Keratinocyte (primary cell): ENCODE measurements at regions not wholly inside any gene's neighbourhood (a gene's known extent, or its start where the extent isn't known, plus 50 kb on each side); places are given as distances from the start of the nearest gene placed in this dataset.

Source experiments
- DNase-seq: peaks from one replicate; pipeline ENCODE4 v3.0.0-alpha.2; 2011; ENCODE audit warnings: low read depth, missing footprints, low spot score
- FAIRE-seq: peaks from 2 replicates; lab custom pipeline; 2011; peaks lifted over from hg19 to GRCh38; lab: Jason Lieb, UNC
- H2AFZ ChIP-seq: 2 replicates; pipeline ENCODE4 v1.6.0; 2012; ENCODE audit warnings: low read length, control low read depth, inconsistent platforms; ENCODE audit not compliant: control insufficient read depth
- H3K27ac ChIP-seq: 2 replicates; pipeline ENCODE4 v1.5.1; 2011; ENCODE audit warnings: low read length; ENCODE audit not compliant: control insufficient read depth, insufficient read depth
- H3K27me3 ChIP-seq: 3 replicates; pipeline ENCODE4 v1.6.0; 2011; ENCODE audit warnings: low read length; ENCODE audit not compliant: control insufficient read depth, insufficient read depth; ENCODE audit errors: extremely low read depth
- H3K36me3 ChIP-seq, 2 experiments: 2 replicates in 1 of 2; 3 replicates in 1 of 2; pipeline ENCODE4 v1.5.1; 2011; ENCODE audit warnings: low read length in 2 of 2, mild to moderate bottlenecking in 1 of 2; ENCODE audit not compliant: control insufficient read depth in 2 of 2, insufficient read depth in 2 of 2; ENCODE audit errors: extremely low read depth in 1 of 2
- H3K4me1 ChIP-seq: 3 replicates; pipeline ENCODE4 v1.5.1; 2011; ENCODE audit warnings: low read length; ENCODE audit not compliant: control insufficient read depth, insufficient read depth; ENCODE audit errors: extremely low read depth
- H3K4me2 ChIP-seq: 3 replicates; pipeline ENCODE4 v1.6.0; 2011; ENCODE audit warnings: low read depth, low read length; ENCODE audit not compliant: control insufficient read depth, insufficient read depth; ENCODE audit errors: extremely low read depth
- H3K4me3 ChIP-seq, 3 experiments: fragments of 200-600 bp in 1 of 3; sonication (generic) in 1 of 3; 2 replicates in 2 of 3; 3 replicates in 1 of 3; pipeline ENCODE4 v1.5.1; 2011 to 2016; ENCODE audit warnings: low read length in 3 of 3, mild to moderate bottlenecking in 3 of 3, control low read depth in 2 of 3, inconsistent platforms in 1 of 3, low read depth in 1 of 3, mixed read lengths in 1 of 3, mixed run types in 1 of 3, moderate library complexity in 1 of 3; ENCODE audit not compliant: control insufficient read depth in 2 of 3, insufficient read depth in 2 of 3; ENCODE audit errors: extremely low read depth in 1 of 3
- H3K79me2 ChIP-seq: 2 replicates; pipeline ENCODE4 v1.6.0; 2012; ENCODE audit warnings: low read length; ENCODE audit not compliant: control insufficient read depth, insufficient read depth
- H3K9ac ChIP-seq: 3 replicates; pipeline ENCODE4 v1.6.0; 2011; ENCODE audit warnings: low read length; ENCODE audit not compliant: control insufficient read depth, insufficient read depth; ENCODE audit errors: extremely low read depth
- H3K9me1 ChIP-seq: 3 replicates; pipeline ENCODE4 v1.6.0; 2011; ENCODE audit warnings: low read length; ENCODE audit not compliant: control insufficient read depth, insufficient read depth; ENCODE audit errors: extremely low read depth
- H3K9me3 ChIP-seq: 2 replicates; pipeline ENCODE4 v1.5.1; 2012; ENCODE audit warnings: low read depth, low read length; ENCODE audit not compliant: control insufficient read depth
- H4K20me1 ChIP-seq: 3 replicates; pipeline ENCODE4 v1.6.0; 2011; ENCODE audit warnings: low read length; ENCODE audit not compliant: control insufficient read depth, insufficient read depth; ENCODE audit errors: extremely low read depth
- CTCF ChIP-seq, 3 experiments: IDR thresholded peaks in 1 of 3; conservative IDR thresholded peaks in 1 of 3; optimal IDR thresholded peaks in 1 of 3; 2 replicates in 2 of 3; 3 replicates in 1 of 3; pipeline versions ENCODE3 to v1.5.1; 2011; ENCODE audit warnings: low read length in 3 of 3, mild to moderate bottlenecking in 3 of 3, moderate library complexity in 2 of 3, control low read depth in 1 of 3, inconsistent platforms in 1 of 3; ENCODE audit not compliant: insufficient read depth in 2 of 3; ENCODE audit errors: extremely low read depth in 1 of 3
- EZH2 ChIP-seq: IDR thresholded peaks from one replicate; pipeline ENCODE4 v1.6.1; 2012; ENCODE audit warnings: inconsistent platforms, mild to moderate bottlenecking, low read length, moderate library complexity
- dilution Hi-C: fragments of 300-500 bp; cut with MboI; formaldehyde crosslinking; loops from one replicate; pipeline ENCODE4 v1.7.0; 2020; ENCODE audit warnings: low sequenced_read_pairs; ENCODE audit not compliant: extremely low pct_ligation_motif_present

- Histone ChIP-seq H3K79me2 (no peaks in the 10 kb centered on the region), H4K20me1 (no peaks in the 10 kb centered on the region), H3K9me1 (no peaks in the 10 kb centered on the region), H3K4me3 (no peak overlapping the region), H3K4me2 (no peak overlapping the region), H3K4me1 (peaks cover 8% of the 10 kb centered on the region), H3K9ac (no peak overlapping the region), H3K36me3 (no peaks in the 10 kb centered on the region), H3K9me3 (no peaks in the 10 kb centered on the region), H3K27me3 (no peaks in the 10 kb centered on the region), H3K27ac (no peak overlapping the region), H2AFZ (no peak overlapping the region)
- dilution Hi-C loops: no loop called here
- FAIRE-seq (no peak), DNase-seq (no peak)
- TF ChIP-seq EZH2 (no peak), CTCF (optimal IDR thresholded peaks at IDR 0.05 in 1 of 3, IDR thresholded peaks at IDR 0.05 in 1 of 3, conservative IDR thresholded peaks at IDR 0.05 in 1 of 3; ENCODE audit: extremely low read depth in 1 of 3, insufficient read depth in 2 of 3, low read length in 3 of 3) (no peak)
These were observed 86.1 kb upstream of the CTAGE1 start for GRCh38 chr18:22503803-22504202.

- Histone ChIP-seq H3K9ac (no peak overlapping the region), H3K27ac (no peak overlapping the region), H3K79me2 (no peaks in the 10 kb centered on the region), H3K36me3 (no peaks in the 10 kb centered on the region), H3K4me2 (no peak overlapping the region), H3K9me3 (no peaks in the 10 kb centered on the region), H3K27me3 (no peaks in the 10 kb centered on the region), H3K4me3 (no peak overlapping the region), H2AFZ (no peak overlapping the region), H3K9me1 (no peaks in the 10 kb centered on the region), H3K4me1 (peaks cover 8% of the 10 kb centered on the region), H4K20me1 (no peaks in the 10 kb centered on the region)
- TF ChIP-seq CTCF (optimal IDR thresholded peaks at IDR 0.05 in 1 of 3, IDR thresholded peaks at IDR 0.05 in 1 of 3, conservative IDR thresholded peaks at IDR 0.05 in 1 of 3; ENCODE audit: extremely low read depth in 1 of 3, insufficient read depth in 2 of 3, low read length in 3 of 3) (no peak), EZH2 (no peak)
- dilution Hi-C loops: no loop called here
- FAIRE-seq: peak; percentile 34
- DNase-seq: no peak
These were observed 86.7 kb upstream of the CTAGE1 start for GRCh38 chr18:22504251-22505030.
